ENCODE measurements at regions not wholly inside any gene's neighbourhood (a gene's known extent, or its start where the extent isn't known, plus 50 kb on each side); places are given as distances from the start of the nearest gene placed in this dataset.
A peak's percentile ranks its signal among the peaks of the same experiment; 100 is the strongest.

- TF ChIP-seq ETS1 (IDR thresholded peaks at IDR 0.05) = no peak
Measured at GRCh38 chr6:26296556-26296856, 68.5 kb upstream of the BTN3A2 start (continued).

- Histone ChIP-seq H4K20me1 (replicated peaks; ENCODE audit: insufficient read depth) (no peaks in the 10 kb centered on the region), H3F3A (replicated peaks; ENCODE audit: low read depth) (no peaks in the 10 kb centered on the region), H3K27ac (ENCODE audit: low read depth) (no peak overlapping the region), H3K27me3 (ENCODE audit: insufficient read depth) (no peaks in the 10 kb centered on the region), H3K4me2 (no peak overlapping the region), H3K4me1 (ENCODE audit: insufficient read depth) (peaks cover 10% of the 10 kb centered on the region), H2AFZ (no peak overlapping the region), H3K36me3 (ENCODE audit: insufficient read depth) (no peaks in the 10 kb centered on the region), H3K4me3 (no peak overlapping the region), H3K79me2 (replicated peaks; ENCODE audit: insufficient read depth) (no peaks in the 10 kb centered on the region), H3K9me2 (ENCODE audit: insufficient read depth) (no peaks in the 10 kb centered on the region)
- Mint-ChIP-seq H3K4me3 (no peak overlapping the region; the same call in 2 of the 3 replicates), H3K36me3 (ENCODE audit: low read depth) (no peaks in the 10 kb centered on the region), H3K27me3 (ENCODE audit: insufficient read depth, low read depth, poor library complexity) (peaks cover 8% of the 10 kb centered on the region), H3K27ac (no peak overlapping the region), H3K9me3 (peaks cover 6% of the 10 kb centered on the region; the same call in 1 of the 3 replicates), H3K4me1 (peaks cover 11% of the 10 kb centered on the region; the same call in 2 of the 3 replicates)
- no peak for ATAC-seq
- DNase-seq (ENCODE audit: low spot score) = no peak
- no peak for TF ChIP-seq EZH2phosphoT487 (IDR thresholded peaks at IDR 0.05; ENCODE audit: unreplicated experiment)
- no peak for TF ChIP-seq ZNF114 (CRISPR knock-in tag; IDR thresholded peaks at IDR 0.05)
- TF ChIP-seq STAT1 (IDR thresholded peaks at IDR 0.05; ENCODE audit: unreplicated experiment) = no peak
- no peak for TF ChIP-seq EZH2 (IDR thresholded peaks at IDR 0.05; ENCODE audit: low read depth, unreplicated experiment)
Measured at GRCh38 chr6:26296857-26297648, 67.9 kb upstream of the BTN3A2 start.

- H3K4me1 Mint-ChIP-seq = peaks cover under 1% of the 10 kb centered on the region; the same call in 2 of the 3 replicates
- H3K9me3 Mint-ChIP-seq = peaks cover 6% of the 10 kb centered on the region; the same call in 1 of the 3 replicates
- Histone ChIP-seq H4K20me1 (replicated peaks; ENCODE audit: insufficient read depth) (no peaks in the 10 kb centered on the region), H3K4me3 (peak overlapping the region; percentile 91), H2AFZ (peak overlapping the region; percentile 99), H3K27ac (ENCODE audit: low read depth) (no peak overlapping the region), H3K36me3 (ENCODE audit: insufficient read depth) (no peaks in the 10 kb centered on the region), H3K27me3 (ENCODE audit: insufficient read depth) (no peaks in the 10 kb centered on the region), H3K4me1 (ENCODE audit: insufficient read depth) (peaks cover 3% of the 10 kb centered on the region; the same call in 1 of the 2 replicates), H3K9me2 (ENCODE audit: insufficient read depth) (no peaks in the 10 kb centered on the region), H3K79me2 (replicated peaks; ENCODE audit: insufficient read depth) (no peaks in the 10 kb centered on the region), H3F3A (replicated peaks; ENCODE audit: low read depth) (no peaks in the 10 kb centered on the region), H3K4me2 (peak overlapping the region; percentile 87)
- H3K4me3 Mint-ChIP-seq = peak overlapping the region; percentile 88
- no peak overlapping the region for H3K27ac Mint-ChIP-seq
- peak; percentile 57 for DNase-seq (ENCODE audit: low spot score)
- peak; percentile 68 for ATAC-seq
- H3K27me3 Mint-ChIP-seq (ENCODE audit: insufficient read depth, low read depth, poor library complexity) = peaks cover 8% of the 10 kb centered on the region
- no peak for TF ChIP-seq ZNF462 (CRISPR knock-in tag; IDR thresholded peaks at IDR 0.05)
- TF ChIP-seq CREB1 (CRISPR knock-in tag; IDR thresholded peaks at IDR 0.05; ENCODE audit: low read depth) = 0 out of 2 replicates have a peak, but pooled peaks have one; percentile 30
- no peaks in the 10 kb centered on the region for H3K36me3 Mint-ChIP-seq (ENCODE audit: low read depth)
Measured at GRCh38 chr6:26299286-26300042, 65.5 kb upstream of the BTN3A2 start.
